Right atrium auricular region (tissue), 2 donors: ENCODE measurements at regions not wholly inside any gene's neighbourhood (a gene's known extent, or its start where the extent isn't known, plus 50 kb on each side); places are given as distances from the start of the nearest gene placed in this dataset.
"Not testable (repeated sequence)": the region's sequence is repeated elsewhere in the genome, so short reads cannot be mapped to it uniquely, and the experiment has no call there.

Experiments used
- DNase-seq: peaks from one replicate; pipeline ENCODE4 v3.0.0-alpha.2; 2019; ENCODE audit warnings: low spot score
- H3K27ac ChIP-seq, 2 donors: fragments of 200-600 bp; sonication (generic); 1 replicate in 1 of 2; 2 replicates in 1 of 2; pipeline ENCODE4 v1.5.1; 2016 to 2019
- H3K27me3 ChIP-seq, 2 donors: fragments of 200-600 bp; sonication (generic); one replicate each; pipeline versions ENCODE4 v1.5.1 to v1.6.0; 2017 to 2019
- H3K36me3 ChIP-seq: fragments of 200-600 bp; sonication (generic); one replicate; pipeline ENCODE4 v1.5.1; 2016
- H3K4me1 ChIP-seq, 2 donors: fragments of 200-600 bp; sonication (generic); one replicate each; pipeline versions ENCODE4 v1.5.1 to v1.6.0; 2017 to 2019
- H3K4me3 ChIP-seq, 2 donors: fragments of 200-600 bp; sonication (generic); 1 replicate in 1 of 2; 2 replicates in 1 of 2; pipeline ENCODE4 v1.5.1; 2017 to 2019; ENCODE audit warnings: mild to moderate bottlenecking in 1 of 2, moderate library complexity in 1 of 2
- H3K9me3 ChIP-seq, 2 donors: fragments of 200-600 bp; sonication (generic); one replicate each; pipeline ENCODE4 v1.5.1; 2019
- CTCF ChIP-seq, 2 donors: fragments of 200-600 bp; sonication (generic); IDR thresholded peaks; one replicate each; pipeline ENCODE4 v1.5.1; 2019; ENCODE audit warnings: antibody characterized with exemption in 2 of 2

GRCh38 chr2:95700519-95700918 is 108.7 kb downstream of the TRIM43 start:
- Histone ChIP-seq H3K4me3 (no peak overlapping the region), H3K9me3 (no peaks in the 10 kb centered on the region), H3K4me1 (no peaks in the 10 kb centered on the region), H3K27ac (no peak overlapping the region), H3K27me3 (no peaks in the 10 kb centered on the region), H3K36me3 (no peaks in the 10 kb centered on the region)
- DNase-seq, result no peak
- no peak for TF ChIP-seq CTCF (IDR thresholded peaks at IDR 0.05)

- TF ChIP-seq CTCF (IDR thresholded peaks at IDR 0.05), result no peak
- no peak overlapping the region for H3K4me3 ChIP-seq
- no peaks in the 10 kb centered on the region for H3K36me3 ChIP-seq
- no peaks in the 10 kb centered on the region for H3K9me3 ChIP-seq
- no peak overlapping the region for H3K27ac ChIP-seq
- DNase-seq, result no peak
- no peaks in the 10 kb centered on the region for H3K4me1 ChIP-seq
- H3K27me3 ChIP-seq, result no peaks in the 10 kb centered on the region
Observed at GRCh38 chr2:95702471-95702870, 110.7 kb downstream of the TRIM43 start.

DNA sequence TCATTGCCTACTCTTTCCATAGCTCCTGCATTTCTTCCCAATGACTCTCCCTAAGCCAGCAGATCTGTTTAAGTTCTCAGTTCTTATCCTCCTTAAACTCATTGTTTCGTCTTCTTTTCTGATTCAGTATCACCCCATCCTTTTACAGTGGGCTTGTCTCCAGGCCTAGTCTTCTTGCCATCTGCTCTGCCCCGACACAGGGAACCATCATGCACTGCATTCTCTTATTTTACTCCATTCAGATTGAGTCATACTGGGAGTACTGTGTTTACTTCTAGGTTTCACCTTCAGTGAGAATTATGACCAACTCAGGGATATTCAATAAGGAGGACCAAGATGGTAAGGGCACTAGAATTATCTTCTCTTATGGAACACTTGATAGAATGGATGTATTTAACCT is 115.4 kb downstream of the TRIM43 start:
- H3K4me3 ChIP-seq, result not testable (repeated sequence)

GRCh38 chr2:95707837-95708236 is 116.0 kb downstream of the TRIM43 start:
- Histone ChIP-seq H3K27ac (no peak overlapping the region), H3K9me3 (no peaks in the 10 kb centered on the region), H3K27me3 (no peaks in the 10 kb centered on the region), H3K4me1 (no peaks in the 10 kb centered on the region), H3K36me3 (no peaks in the 10 kb centered on the region), H3K4me3 (no peak overlapping the region)
- DNase-seq, result no peak
- no peak for TF ChIP-seq CTCF (IDR thresholded peaks at IDR 0.05)

More for the DNA sequence above, 115.4 kb downstream of the TRIM43 start:
- H3K9me3 ChIP-seq, H3K27me3 ChIP-seq, DNase-seq, H3K27ac ChIP-seq, H3K36me3 ChIP-seq, H3K4me1 ChIP-seq: not testable (repeated sequence)

GRCh38 chr2:95709831-95710230 is 118.0 kb downstream of the TRIM43 start:
- no peaks in the 10 kb centered on the region for H3K36me3 ChIP-seq
- H3K4me1 ChIP-seq, result no peaks in the 10 kb centered on the region
- H3K4me3 ChIP-seq, result no peak overlapping the region
- no peaks in the 10 kb centered on the region for H3K9me3 ChIP-seq
- TF ChIP-seq CTCF (IDR thresholded peaks at IDR 0.05), result no peak
- H3K27ac ChIP-seq, result no peak overlapping the region
- no peaks in the 10 kb centered on the region for H3K27me3 ChIP-seq
- DNase-seq, result no peak

DNA sequence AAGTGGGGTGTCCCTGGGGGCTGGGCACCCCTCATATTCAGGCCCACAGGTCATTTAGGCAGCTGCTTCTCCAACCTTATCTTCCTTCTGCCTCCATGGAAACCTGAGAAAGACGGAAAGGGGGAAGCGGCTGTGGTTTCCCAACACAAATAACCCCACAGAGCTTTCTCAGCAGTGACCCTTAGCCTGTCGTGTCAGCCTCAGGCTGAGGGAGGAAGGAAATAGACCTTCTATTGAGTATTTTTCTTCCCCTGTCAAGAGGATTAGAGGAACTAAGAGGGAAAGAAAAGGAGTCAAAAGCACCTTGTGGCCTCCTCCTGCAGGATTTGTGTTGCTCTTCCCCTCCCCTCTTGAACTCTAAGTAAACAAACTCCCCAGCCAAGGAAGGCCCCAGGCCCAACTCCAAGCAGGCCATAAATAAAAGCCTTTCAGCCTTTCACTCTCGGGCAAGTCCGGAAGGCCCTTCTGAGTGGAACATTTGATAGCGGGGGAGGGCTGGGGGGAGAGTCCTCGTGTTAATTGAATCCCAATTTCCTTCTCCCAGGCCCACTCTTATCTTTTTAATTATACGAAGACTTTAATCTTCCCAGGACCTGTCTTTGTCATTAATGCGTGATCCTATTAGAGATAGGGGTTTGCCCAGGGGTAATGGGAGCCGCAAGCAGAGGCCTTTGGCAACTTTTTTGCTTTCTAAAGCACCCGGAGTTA is 121.8 kb downstream of the TRIM43 start:
- not testable (repeated sequence) for H3K4me3 ChIP-seq, DNase-seq, H3K9me3 ChIP-seq, H3K27ac ChIP-seq, H3K36me3 ChIP-seq, H3K27me3 ChIP-seq, H3K4me1 ChIP-seq

- not testable (repeated sequence) for H3K9me3 ChIP-seq, H3K4me3 ChIP-seq, DNase-seq, H3K27ac ChIP-seq, H3K4me1 ChIP-seq, H3K36me3 ChIP-seq, H3K27me3 ChIP-seq
Observed at GRCh38 chr2:95714398-95714797, 122.6 kb downstream of the TRIM43 start.
